ENCODE measurements at regions not wholly inside any gene's neighbourhood (a gene's known extent, or its start where the extent isn't known, plus 50 kb on each side); places are given as distances from the start of the nearest gene placed in this dataset.

DNA sequence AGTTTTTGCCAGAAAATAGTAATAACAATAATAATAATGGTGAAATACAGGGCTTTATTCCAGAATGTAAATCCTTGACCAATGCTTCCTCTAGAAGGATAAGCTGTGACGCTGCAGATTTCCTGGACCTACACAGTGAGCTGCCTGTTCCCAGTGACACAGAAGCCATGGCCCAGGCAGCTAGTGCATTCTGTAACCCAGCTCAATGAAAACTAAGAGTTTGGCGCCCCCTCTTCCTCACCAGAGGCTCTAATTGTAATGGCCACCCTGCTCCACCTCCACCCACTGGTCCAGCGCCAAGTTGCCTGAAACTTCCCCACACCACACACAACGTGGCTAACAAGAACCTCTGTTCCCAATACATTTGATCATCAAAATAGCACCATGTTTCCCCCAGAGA is 248.1 kb downstream of the CETN3 start:
- TF ChIP-seq, protein P1, sequence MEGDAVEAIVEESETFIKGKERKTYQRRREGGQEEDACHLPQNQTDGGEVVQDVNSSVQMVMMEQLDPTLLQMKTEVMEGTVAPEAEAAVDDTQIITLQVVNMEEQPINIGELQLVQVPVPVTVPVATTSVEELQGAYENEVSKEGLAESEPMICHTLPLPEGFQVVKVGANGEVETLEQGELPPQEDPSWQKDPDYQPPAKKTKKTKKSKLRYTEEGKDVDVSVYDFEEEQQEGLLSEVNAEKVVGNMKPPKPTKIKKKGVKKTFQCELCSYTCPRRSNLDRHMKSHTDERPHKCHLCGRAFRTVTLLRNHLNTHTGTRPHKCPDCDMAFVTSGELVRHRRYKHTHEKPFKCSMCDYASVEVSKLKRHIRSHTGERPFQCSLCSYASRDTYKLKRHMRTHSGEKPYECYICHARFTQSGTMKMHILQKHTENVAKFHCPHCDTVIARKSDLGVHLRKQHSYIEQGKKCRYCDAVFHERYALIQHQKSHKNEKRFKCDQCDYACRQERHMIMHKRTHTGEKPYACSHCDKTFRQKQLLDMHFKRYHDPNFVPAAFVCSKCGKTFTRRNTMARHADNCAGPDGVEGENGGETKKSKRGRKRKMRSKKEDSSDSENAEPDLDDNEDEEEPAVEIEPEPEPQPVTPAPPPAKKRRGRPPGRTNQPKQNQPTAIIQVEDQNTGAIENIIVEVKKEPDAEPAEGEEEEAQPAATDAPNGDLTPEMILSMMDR (IDR thresholded peaks at IDR 0.05; ENCODE audit: poor library complexity, severe bottlenecking), result no peak
- TF ChIP-seq TAF1 (IDR thresholded peaks at IDR 0.05; ENCODE audit: low read depth) (no peak), EP300 (conservative IDR thresholded peaks at IDR 0.05; ENCODE audit: poor library complexity, severe bottlenecking) (no peak), SMC3 (conservative IDR thresholded peaks at IDR 0.05; ENCODE audit: poor library complexity) (no peak), POLR2AphosphoS5 (IDR thresholded peaks at IDR 0.05) (no peak), REST (IDR thresholded peaks at IDR 0.05; ENCODE audit: borderline replicate concordance) (no peak), EZH2 (IDR thresholded peaks at IDR 0.05; ENCODE audit: borderline replicate concordance, insufficient read depth, low read length, poor library complexity, severe bottlenecking) (no peak), RAD21 (conservative IDR thresholded peaks at IDR 0.05) (no peak)

Measured in neural cell (in vitro differentiated cells).